SJCRH30 (cell line): ENCODE measurements at regions not wholly inside any gene's neighbourhood (a gene's known extent, or its start where the extent isn't known, plus 50 kb on each side); places are given as distances from the start of the nearest gene placed in this dataset.
A peak's percentile ranks its signal among the peaks of the same experiment; 100 is the strongest.

Experiments
- DNase-seq, 2 experiments: peaks; one replicate each; pipeline ENCODE4 v3.0.0-alpha.2; 2015 to 2020
- H3K27ac ChIP-seq: fragments of 250-450 bp; sonication (Bioruptor Pico); 2 replicates; pipeline ENCODE4 v1.5.1; 2020; ENCODE audit warnings: mild to moderate bottlenecking, moderate library complexity
- H3K27me3 ChIP-seq: fragments of 250-450 bp; sonication (Bioruptor Pico); 2 replicates; pipeline ENCODE4 v1.5.1; 2020; ENCODE audit warnings: mild to moderate bottlenecking, moderate library complexity
- H3K36me3 ChIP-seq: fragments of 250-450 bp; sonication (Bioruptor Pico); 2 replicates; pipeline ENCODE4 v1.5.1; 2020; ENCODE audit warnings: mild to moderate bottlenecking, moderate library complexity
- H3K4me1 ChIP-seq: fragments of 250-450 bp; sonication (Bioruptor Pico); 2 replicates; pipeline ENCODE4 v1.5.1; 2020; ENCODE audit warnings: mild to moderate bottlenecking, moderate library complexity
- H3K4me3 ChIP-seq: fragments of 250-450 bp; sonication (Bioruptor Pico); 2 replicates; pipeline ENCODE4 v1.5.1; 2020; ENCODE audit warnings: mild to moderate bottlenecking, moderate library complexity
- H3K9me3 ChIP-seq: fragments of 250-450 bp; sonication (Bioruptor Pico); replicated peaks from 2 replicates; pipeline ENCODE4 v1.5.1; 2020; ENCODE audit warnings: mild to moderate bottlenecking, moderate library complexity

GRCh38 chr5:135631391-135631790 lies 52.6 kb upstream of the CXCL14 start:
- Histone ChIP-seq H3K9me3 (no peaks in the 10 kb centered on the region), H3K27ac (peak overlapping the region; percentile 78), H3K27me3 (no peaks in the 10 kb centered on the region), H3K4me3 (no peak overlapping the region), H3K4me1 (peaks cover 71% of the 10 kb centered on the region), H3K36me3 (no peaks in the 10 kb centered on the region)
- peak; percentile 41 to 69 for DNase-seq

- Histone ChIP-seq H3K36me3 (no peaks in the 10 kb centered on the region), H3K9me3 (no peaks in the 10 kb centered on the region), H3K27ac (no peak overlapping the region; the same call in 1 of the 2 replicates), H3K27me3 (no peaks in the 10 kb centered on the region), H3K4me3 (no peak overlapping the region), H3K4me1 (peaks cover 87% of the 10 kb centered on the region)
- no peak for DNase-seq
These were observed 50.9 kb upstream of the CXCL14 start for GRCh38 chr5:135629666-135630065.

GRCh38 chr5:135628771-135629563 lies 50.2 kb upstream of the CXCL14 start:
- Histone ChIP-seq H3K27me3 (no peaks in the 10 kb centered on the region), H3K4me3 (no peak overlapping the region), H3K9me3 (no peaks in the 10 kb centered on the region), H3K27ac (peak overlapping the region; percentile 20; the same call in 1 of the 2 replicates), H3K4me1 (peaks cover 85% of the 10 kb centered on the region), H3K36me3 (no peaks in the 10 kb centered on the region)
- DNase-seq = peak; percentile 19 to 44
